ENCODE measurements at regions not wholly inside any gene's neighbourhood (a gene's known extent, or its start where the extent isn't known, plus 50 kb on each side); places are given as distances from the start of the nearest gene placed in this dataset.
"Not testable (repeated sequence)": the region's sequence is repeated elsewhere in the genome, so short reads cannot be mapped to it uniquely, and the experiment has no call there.

DNA sequence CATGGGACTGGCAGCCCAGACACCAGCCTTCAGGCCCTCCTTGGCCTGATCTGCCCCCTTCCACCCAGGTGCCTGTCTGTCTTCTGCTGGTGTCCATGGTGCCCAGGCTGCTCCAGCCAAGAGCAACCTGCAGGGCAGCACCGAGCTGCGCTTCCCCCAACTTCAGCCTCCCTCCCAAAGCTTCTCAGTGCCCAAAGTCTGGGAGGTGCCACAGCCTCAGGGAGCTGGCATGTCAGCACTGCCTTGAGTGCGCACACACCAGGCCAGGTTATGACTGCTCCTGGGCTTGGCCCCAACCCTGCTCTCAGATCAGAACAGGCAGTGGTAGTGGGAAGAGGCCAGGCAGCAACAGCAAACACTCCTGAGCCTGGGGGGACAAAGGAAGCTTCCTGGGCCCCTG lies 304.6 kb upstream of the NRG3 start:
- WGBS, 2 donors, result 85 to 89% methylated on average over 3 of the region's 3 CpGs
- Histone ChIP-seq H3K27ac (ENCODE audit: low read depth in 2 of 2, low read length in 1 of 2) (no peak overlapping the region), H3K27me3 (ENCODE audit: control insufficient read depth in 1 of 2, insufficient read depth in 2 of 2, low read length in 2 of 2) (no peaks in the 10 kb centered on the region), H3K4me1 (ENCODE audit: control insufficient read depth in 2 of 2, insufficient read depth in 2 of 2, low read length in 1 of 2) (no peaks in the 10 kb centered on the region), H3K4me3 (ENCODE audit: low read depth in 1 of 2, low read length in 2 of 2) (no peak overlapping the region), H3K9me3 (ENCODE audit: control insufficient read depth in 2 of 2, insufficient read depth in 1 of 2, low read depth in 1 of 2, low read length in 1 of 2) (peaks cover 5 to 10% of the 10 kb centered on the region in 2 donors), H3K36me3 (ENCODE audit: control insufficient read depth in 2 of 2, insufficient read depth in 2 of 2, low read length in 1 of 2) (no peaks in the 10 kb centered on the region)

DNA sequence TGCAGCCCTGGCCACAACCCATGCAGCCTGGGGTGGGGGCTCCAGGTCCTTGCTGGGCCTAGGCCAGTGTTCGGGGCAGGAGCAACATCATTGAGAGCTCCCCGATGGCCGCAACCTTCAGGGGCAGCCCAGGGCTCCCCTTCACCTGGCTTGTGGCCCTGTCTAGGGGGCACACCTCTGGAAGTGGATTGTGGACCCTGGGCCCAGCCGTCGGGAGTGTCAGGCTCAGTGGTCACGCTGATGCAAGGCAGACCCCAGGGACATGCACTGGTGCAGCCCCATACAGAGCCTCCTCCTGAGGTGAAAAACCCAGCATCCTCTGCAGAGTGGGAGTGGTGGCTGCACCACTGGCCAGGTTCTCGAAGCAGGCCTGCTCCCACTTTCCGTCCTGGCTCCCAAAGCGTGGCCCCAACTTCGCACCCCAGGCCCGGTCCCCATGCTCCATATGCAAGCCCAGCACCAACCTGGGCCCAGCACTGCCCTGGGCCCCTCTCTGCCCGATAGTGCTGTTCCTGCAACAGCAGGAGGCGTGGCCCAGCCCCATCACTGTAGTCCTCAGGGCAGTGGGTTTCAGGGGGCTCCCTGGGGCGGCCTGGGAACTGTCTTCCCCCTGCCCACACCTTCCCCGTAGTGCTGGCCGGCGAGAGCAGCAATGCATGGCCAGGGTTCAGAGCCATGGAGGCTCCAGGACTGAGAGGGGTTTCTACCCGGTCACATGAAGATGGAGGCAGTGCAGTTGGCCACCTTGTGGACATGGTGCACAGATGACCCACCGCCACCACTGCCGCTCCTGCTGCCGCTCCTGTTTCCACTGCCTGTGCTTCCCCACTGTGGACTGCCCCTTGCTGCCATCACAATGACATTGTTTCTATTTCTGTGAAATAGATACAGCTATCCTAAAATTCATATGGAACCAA lies 303.9 kb upstream of the NRG3 start:
- no peaks in the 10 kb centered on the region for H3K4me1 ChIP-seq (ENCODE audit: control insufficient read depth in 2 of 2, insufficient read depth in 2 of 2, low read length in 1 of 2)
- H3K27ac ChIP-seq (ENCODE audit: low read depth in 2 of 2, low read length in 1 of 2), result no peak overlapping the region
- H3K9me3 ChIP-seq (ENCODE audit: control insufficient read depth in 2 of 2, insufficient read depth in 1 of 2, low read depth in 1 of 2, low read length in 1 of 2), result peaks cover 5 to 10% of the 10 kb centered on the region in 2 donors
- WGBS, 2 donors, result 86 to 88% methylated on average over 21 of the region's 21 CpGs
- no peak overlapping the region for H3K4me3 ChIP-seq (ENCODE audit: low read depth in 1 of 2, low read length in 2 of 2)
- H3K27me3 ChIP-seq (ENCODE audit: control insufficient read depth in 1 of 2, insufficient read depth in 2 of 2, low read length in 2 of 2), result no peaks in the 10 kb centered on the region
- H3K36me3 ChIP-seq (ENCODE audit: control insufficient read depth in 2 of 2, insufficient read depth in 2 of 2, low read length in 1 of 2), result no peaks in the 10 kb centered on the region

DNA sequence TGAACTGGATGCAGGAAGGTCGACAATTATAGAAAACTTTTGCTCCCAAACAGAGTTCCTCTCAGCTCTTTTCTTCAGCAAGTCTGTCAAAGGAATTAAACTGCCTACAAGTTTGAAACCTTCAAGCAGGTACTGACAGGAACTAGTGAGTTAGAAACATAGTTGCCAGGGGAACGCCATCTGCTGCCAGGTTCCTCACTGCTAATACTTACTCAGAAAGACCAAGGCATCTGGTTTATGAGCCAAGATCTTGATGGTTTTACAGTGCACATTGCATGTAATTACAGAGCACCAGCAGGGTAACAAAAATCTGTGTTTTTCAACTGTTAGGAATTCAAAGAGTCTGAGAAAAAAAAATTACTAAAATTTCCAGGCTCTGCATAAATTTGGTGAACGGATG lies 300.0 kb upstream of the NRG3 start:
- Histone ChIP-seq H3K9me3 (ENCODE audit: control insufficient read depth in 2 of 2, insufficient read depth in 1 of 2, low read depth in 1 of 2, low read length in 1 of 2) (peaks cover 5 to 10% of the 10 kb centered on the region in 2 donors), H3K27ac (ENCODE audit: low read depth in 2 of 2, low read length in 1 of 2) (no peak overlapping the region)
- WGBS, 2 donors, result 58 to 61% methylated on average over 3 of the region's 3 CpGs

DNA sequence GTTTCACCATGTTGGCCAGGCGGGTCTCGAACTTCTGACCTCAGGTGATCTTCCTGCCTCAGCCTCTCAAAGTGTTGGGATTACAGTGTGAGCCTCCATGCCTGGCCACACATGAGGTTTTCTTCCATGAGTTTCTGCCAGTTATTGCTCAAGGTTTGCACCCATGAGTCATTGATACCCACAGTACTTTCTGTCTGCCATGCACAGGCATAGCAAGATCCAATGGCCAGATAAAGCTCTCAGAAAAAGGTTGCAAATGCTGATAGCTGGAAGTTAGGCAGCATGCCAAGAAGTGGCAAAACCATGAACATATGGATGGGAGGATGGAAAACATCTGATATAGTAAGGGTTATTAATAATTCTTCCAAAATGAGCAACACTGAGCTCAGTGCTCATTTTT lies 298.7 kb upstream of the NRG3 start:
- H3K4me1 ChIP-seq (ENCODE audit: control insufficient read depth in 2 of 2, insufficient read depth in 2 of 2, low read length in 1 of 2), result no peaks in the 10 kb centered on the region
- 91 to 98% methylated on average over 2 of the region's 2 CpGs for WGBS, 2 donors
- no peaks in the 10 kb centered on the region for H3K36me3 ChIP-seq (ENCODE audit: control insufficient read depth in 2 of 2, insufficient read depth in 2 of 2, low read length in 1 of 2)
- H3K27ac ChIP-seq (ENCODE audit: low read depth in 2 of 2, low read length in 1 of 2), result no peak overlapping the region
- H3K27me3 ChIP-seq (ENCODE audit: control insufficient read depth in 1 of 2, insufficient read depth in 2 of 2, low read length in 2 of 2), result no peaks in the 10 kb centered on the region
- peaks cover 2 to 3% of the 10 kb centered on the region in 2 donors for H3K9me3 ChIP-seq (ENCODE audit: control insufficient read depth in 2 of 2, insufficient read depth in 1 of 2, low read depth in 1 of 2, low read length in 1 of 2)
- H3K4me3 ChIP-seq (ENCODE audit: low read depth in 1 of 2, low read length in 2 of 2), result no peak overlapping the region

More for the DNA sequence above, 300.0 kb upstream of the NRG3 start:
- no peaks in the 10 kb centered on the region for H3K36me3 ChIP-seq (ENCODE audit: control insufficient read depth in 2 of 2, insufficient read depth in 2 of 2, low read length in 1 of 2)
- no peak overlapping the region for H3K4me3 ChIP-seq (ENCODE audit: low read depth in 1 of 2, low read length in 2 of 2)
- H3K27me3 ChIP-seq (ENCODE audit: control insufficient read depth in 1 of 2, insufficient read depth in 2 of 2, low read length in 2 of 2), result no peaks in the 10 kb centered on the region
- no peaks in the 10 kb centered on the region for H3K4me1 ChIP-seq (ENCODE audit: control insufficient read depth in 2 of 2, insufficient read depth in 2 of 2, low read length in 1 of 2)

DNA sequence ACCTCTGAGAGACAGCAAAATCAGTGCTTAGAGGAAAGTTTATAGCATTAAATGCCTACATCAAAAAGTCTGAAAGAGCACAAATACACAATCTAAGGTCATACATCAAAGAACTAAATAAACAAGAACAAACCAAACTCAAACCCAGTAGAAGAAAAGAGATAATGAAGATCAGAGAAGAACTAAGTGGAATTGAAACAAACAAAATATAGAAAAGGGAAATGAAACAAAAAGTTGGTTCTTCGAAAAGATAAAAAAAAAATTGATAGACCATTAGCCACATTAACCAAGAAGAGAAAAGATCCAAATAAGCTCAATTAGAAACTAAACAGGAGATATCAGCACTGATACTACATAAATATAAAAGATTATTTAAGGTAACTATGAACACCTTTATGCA lies 280.0 kb upstream of the NRG3 start:
- no peak overlapping the region for H3K4me3 ChIP-seq (ENCODE audit: low read depth in 1 of 2, low read length in 2 of 2)
- no peaks in the 10 kb centered on the region for H3K9me3 ChIP-seq (ENCODE audit: control insufficient read depth in 2 of 2, insufficient read depth in 1 of 2, low read depth in 1 of 2, low read length in 1 of 2)
- H3K36me3 ChIP-seq (ENCODE audit: control insufficient read depth in 2 of 2, insufficient read depth in 2 of 2, low read length in 1 of 2), result no peaks in the 10 kb centered on the region
- no peaks in the 10 kb centered on the region for H3K4me1 ChIP-seq (ENCODE audit: control insufficient read depth in 2 of 2, insufficient read depth in 2 of 2, low read length in 1 of 2)
- 82% methylated on average over 1 of the region's 1 CpG for WGBS, 2 donors
- H3K27ac ChIP-seq (ENCODE audit: low read depth in 2 of 2, low read length in 1 of 2), result no peak overlapping the region
- no peaks in the 10 kb centered on the region for H3K27me3 ChIP-seq (ENCODE audit: control insufficient read depth in 1 of 2, insufficient read depth in 2 of 2, low read length in 2 of 2)

DNA sequence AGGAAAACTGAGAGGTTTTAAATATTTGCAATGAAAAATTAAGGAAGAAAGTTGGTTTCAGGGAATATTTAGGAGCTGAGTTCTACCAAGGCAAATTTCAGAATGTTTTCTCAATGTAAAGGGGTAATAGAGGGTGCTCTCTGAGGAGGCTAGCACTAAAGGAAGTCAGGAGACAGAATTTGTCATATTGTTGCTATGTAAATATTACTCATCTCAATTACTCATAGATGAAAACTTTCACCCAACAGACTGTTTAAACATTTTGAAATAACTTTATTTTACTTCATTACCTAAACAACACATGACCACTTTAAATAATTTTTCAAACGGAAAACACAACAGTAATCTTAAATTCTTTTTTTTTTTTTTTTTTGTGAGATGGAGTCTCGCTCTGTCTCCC lies 274.8 kb upstream of the NRG3 start:
- H3K4me1 ChIP-seq (ENCODE audit: control insufficient read depth in 2 of 2, insufficient read depth in 2 of 2, low read length in 1 of 2), result no peaks in the 10 kb centered on the region
- 79% methylated on average over 2 of the region's 2 CpGs for WGBS, 2 donors
- H3K4me3 ChIP-seq (ENCODE audit: low read depth in 1 of 2, low read length in 2 of 2), result no peak overlapping the region
- H3K9me3 ChIP-seq (ENCODE audit: control insufficient read depth in 2 of 2, insufficient read depth in 1 of 2, low read depth in 1 of 2, low read length in 1 of 2), result no peaks in the 10 kb centered on the region
- no peak overlapping the region for H3K27ac ChIP-seq (ENCODE audit: low read depth in 2 of 2, low read length in 1 of 2)
- no peaks in the 10 kb centered on the region for H3K27me3 ChIP-seq (ENCODE audit: control insufficient read depth in 1 of 2, insufficient read depth in 2 of 2, low read length in 2 of 2)
- no peaks in the 10 kb centered on the region for H3K36me3 ChIP-seq (ENCODE audit: control insufficient read depth in 2 of 2, insufficient read depth in 2 of 2, low read length in 1 of 2)

DNA sequence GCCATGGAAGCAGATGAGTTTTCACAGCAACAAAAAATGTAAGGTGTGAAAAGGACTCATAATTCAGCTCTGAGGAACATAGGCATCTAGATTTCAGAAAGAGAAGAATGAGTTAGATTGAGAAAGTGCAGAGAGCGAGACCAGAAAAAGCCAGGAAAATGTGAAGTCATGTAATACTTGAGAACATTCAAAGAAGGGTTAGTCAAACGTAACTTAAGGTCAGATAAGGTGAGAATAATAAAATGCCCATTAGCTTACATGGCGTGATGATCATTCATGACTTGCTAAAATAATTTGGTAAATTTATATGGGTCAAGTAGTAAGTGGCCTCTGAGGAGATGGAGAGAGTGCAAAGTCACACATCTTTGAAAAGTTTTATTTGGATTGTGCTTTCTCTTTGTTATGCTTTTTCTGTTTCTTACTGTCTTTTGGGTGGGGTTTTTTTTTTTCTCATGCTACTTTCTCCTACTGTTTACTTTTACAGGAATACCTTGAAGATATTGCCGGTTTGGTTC lies 271.8 kb upstream of the NRG3 start:
- H3K9me3 ChIP-seq (ENCODE audit: control insufficient read depth in 2 of 2, insufficient read depth in 1 of 2, low read depth in 1 of 2, low read length in 1 of 2), result no peaks in the 10 kb centered on the region
- WGBS, 2 donors, result 59 to 65% methylated on average over 4 of the region's 4 CpGs

DNA sequence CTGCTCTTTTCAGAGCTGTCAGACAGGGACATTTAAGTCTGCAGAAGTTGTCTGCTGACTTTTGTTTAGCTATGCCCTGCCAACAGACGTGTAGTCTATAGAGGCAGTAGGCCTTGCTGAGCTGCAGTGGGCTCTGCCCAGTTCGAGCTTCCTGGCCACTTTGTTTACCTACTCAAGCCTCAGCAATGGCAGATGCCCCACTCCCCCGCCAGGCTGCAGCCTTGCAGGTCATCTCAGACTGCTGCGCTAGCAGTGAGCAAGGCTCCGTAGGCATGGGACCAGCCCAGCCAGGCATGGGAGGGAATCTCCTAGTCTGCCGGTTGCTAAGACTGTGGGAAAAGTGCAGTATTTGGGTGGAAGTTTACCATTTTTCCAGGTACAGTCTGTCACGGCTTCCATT lies 230.5 kb upstream of the NRG3 start:
- not testable (repeated sequence) for H3K27me3 ChIP-seq (ENCODE audit: control insufficient read depth in 1 of 2, insufficient read depth in 2 of 2, low read length in 2 of 2); H3K4me3 ChIP-seq (ENCODE audit: low read depth in 1 of 2, low read length in 2 of 2); H3K27ac ChIP-seq (ENCODE audit: low read depth in 2 of 2, low read length in 1 of 2); H3K36me3 ChIP-seq (ENCODE audit: control insufficient read depth in 2 of 2, insufficient read depth in 2 of 2, low read length in 1 of 2); H3K9me3 ChIP-seq (ENCODE audit: control insufficient read depth in 2 of 2, insufficient read depth in 1 of 2, low read depth in 1 of 2, low read length in 1 of 2); H3K4me1 ChIP-seq (ENCODE audit: control insufficient read depth in 2 of 2, insufficient read depth in 2 of 2, low read length in 1 of 2)
- 82 to 87% methylated on average over 7 of the region's 7 CpGs for WGBS, 2 donors

More for the DNA sequence above, 271.8 kb upstream of the NRG3 start:
- no peak overlapping the region for H3K27ac ChIP-seq (ENCODE audit: low read depth in 2 of 2, low read length in 1 of 2)
- H3K4me3 ChIP-seq (ENCODE audit: low read depth in 1 of 2, low read length in 2 of 2), result no peak overlapping the region
- no peaks in the 10 kb centered on the region for H3K4me1 ChIP-seq (ENCODE audit: control insufficient read depth in 2 of 2, insufficient read depth in 2 of 2, low read length in 1 of 2)
- no peaks in the 10 kb centered on the region for H3K27me3 ChIP-seq (ENCODE audit: control insufficient read depth in 1 of 2, insufficient read depth in 2 of 2, low read length in 2 of 2)
- no peaks in the 10 kb centered on the region for H3K36me3 ChIP-seq (ENCODE audit: control insufficient read depth in 2 of 2, insufficient read depth in 2 of 2, low read length in 1 of 2)

DNA sequence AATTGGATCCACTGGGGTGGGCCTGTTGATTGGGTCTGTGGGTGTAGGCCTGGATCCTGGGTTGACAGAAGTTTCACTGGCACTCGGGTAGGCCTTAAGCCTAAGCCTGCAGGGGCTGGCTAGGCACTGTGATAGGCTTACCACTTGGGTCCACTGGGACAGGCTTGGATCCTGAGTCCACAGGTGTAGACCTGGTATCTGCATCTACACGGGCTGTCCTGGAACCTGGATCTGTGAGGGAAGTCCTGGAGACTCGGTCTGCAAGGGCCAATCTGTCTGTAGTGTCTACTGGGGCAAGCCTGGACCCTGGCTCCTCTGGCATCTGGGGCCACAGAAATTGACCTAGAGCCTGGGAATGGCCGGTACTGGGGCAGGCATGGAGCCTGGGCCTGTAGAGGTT lies 219.0 kb upstream of the NRG3 start:
- Histone ChIP-seq H3K36me3 (ENCODE audit: control insufficient read depth in 2 of 2, insufficient read depth in 2 of 2, low read length in 1 of 2) (no peaks in the 10 kb centered on the region), H3K4me3 (ENCODE audit: low read depth in 1 of 2, low read length in 2 of 2) (no peak overlapping the region), H3K4me1 (ENCODE audit: control insufficient read depth in 2 of 2, insufficient read depth in 2 of 2, low read length in 1 of 2) (no peaks in the 10 kb centered on the region), H3K27ac (ENCODE audit: low read depth in 2 of 2, low read length in 1 of 2) (no peak overlapping the region), H3K27me3 (ENCODE audit: control insufficient read depth in 1 of 2, insufficient read depth in 2 of 2, low read length in 2 of 2) (no peaks in the 10 kb centered on the region), H3K9me3 (ENCODE audit: control insufficient read depth in 2 of 2, insufficient read depth in 1 of 2, low read depth in 1 of 2, low read length in 1 of 2) (peaks cover 3 to 6% of the 10 kb centered on the region in 2 donors)
- WGBS, 2 donors, result 68 to 71% methylated on average over 4 of the region's 4 CpGs

DNA sequence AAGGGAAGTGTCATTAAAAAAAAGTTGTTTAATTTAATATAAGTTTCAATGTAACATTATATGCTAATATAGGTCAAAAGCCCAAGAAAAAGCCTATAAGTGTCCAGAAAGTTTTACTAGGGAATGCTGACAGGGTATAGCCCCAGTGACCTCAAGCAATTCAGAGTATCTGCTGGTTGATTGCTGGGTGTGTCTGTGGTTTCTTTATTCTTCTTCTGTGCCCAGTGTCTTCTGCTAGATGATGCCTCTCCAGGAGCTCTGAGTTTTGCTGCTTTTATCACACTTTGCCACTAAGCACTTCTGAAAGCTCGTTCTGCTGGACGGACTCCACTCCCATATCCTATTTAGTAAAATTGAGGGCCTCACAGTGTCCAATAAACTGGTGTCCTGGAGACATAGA lies 212.2 kb upstream of the NRG3 start:
- Histone ChIP-seq H3K4me1 (ENCODE audit: control insufficient read depth in 2 of 2, insufficient read depth in 2 of 2, low read length in 1 of 2) (no peaks in the 10 kb centered on the region), H3K36me3 (ENCODE audit: control insufficient read depth in 2 of 2, insufficient read depth in 2 of 2, low read length in 1 of 2) (no peaks in the 10 kb centered on the region), H3K27ac (ENCODE audit: low read depth in 2 of 2, low read length in 1 of 2) (no peak overlapping the region), H3K27me3 (ENCODE audit: control insufficient read depth in 1 of 2, insufficient read depth in 2 of 2, low read length in 2 of 2) (no peaks in the 10 kb centered on the region), H3K9me3 (ENCODE audit: control insufficient read depth in 2 of 2, insufficient read depth in 1 of 2, low read depth in 1 of 2, low read length in 1 of 2) (no peaks in the 10 kb centered on the region), H3K4me3 (ENCODE audit: low read depth in 1 of 2, low read length in 2 of 2) (no peak overlapping the region)
- WGBS, 2 donors, result 84 to 87% methylated on average over 2 of the region's 2 CpGs

Measured in esophagus (tissue), 2 donors.